HL-60/S4 (cell line): ENCODE measurements at regions not wholly inside any gene's neighbourhood (a gene's known extent, or its start where the extent isn't known, plus 50 kb on each side); places are given as distances from the start of the nearest gene placed in this dataset.

Experiments
- in situ Hi-C: fragments of 300-500 bp; cut with MboI; formaldehyde crosslinking; loops from 2 replicates; pipeline ENCODE4 v1.14.3; 2022; ENCODE audit warnings: low sequenced_read_pairs

DNA sequence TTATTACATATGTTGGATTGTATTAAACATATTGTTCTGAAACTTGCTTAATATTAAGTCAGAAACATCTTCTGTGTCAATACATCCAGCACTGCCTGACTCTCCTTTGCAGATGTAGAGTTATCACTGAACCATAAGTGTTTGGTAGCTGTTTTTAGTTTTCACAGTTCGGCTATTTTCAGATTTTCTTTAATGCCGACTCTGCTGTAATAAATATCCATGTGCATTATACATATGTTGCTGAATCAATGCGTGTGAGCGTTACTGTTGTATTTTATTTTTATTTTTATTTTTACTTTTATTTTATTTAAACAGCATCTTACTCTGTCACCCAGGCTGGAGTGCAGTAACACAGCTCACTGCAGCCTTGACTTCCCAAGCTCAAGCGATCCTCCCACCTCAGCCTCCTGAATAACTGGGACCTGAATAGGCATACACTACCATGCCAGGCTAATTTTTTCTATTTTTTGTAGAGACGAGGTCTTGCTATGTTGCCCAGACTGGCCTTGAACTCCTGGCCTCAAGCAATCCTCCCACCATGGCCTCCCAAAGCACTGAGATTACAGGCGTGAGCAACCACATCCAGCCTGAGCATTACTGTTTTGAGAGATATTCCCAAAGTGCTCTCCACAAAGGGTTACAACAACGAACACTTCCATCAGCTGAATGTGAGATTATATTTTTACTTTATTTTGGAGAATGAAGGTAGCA, 50.7 kb upstream of the NOCT start:
- in situ Hi-C loops: no loop called here

DNA sequence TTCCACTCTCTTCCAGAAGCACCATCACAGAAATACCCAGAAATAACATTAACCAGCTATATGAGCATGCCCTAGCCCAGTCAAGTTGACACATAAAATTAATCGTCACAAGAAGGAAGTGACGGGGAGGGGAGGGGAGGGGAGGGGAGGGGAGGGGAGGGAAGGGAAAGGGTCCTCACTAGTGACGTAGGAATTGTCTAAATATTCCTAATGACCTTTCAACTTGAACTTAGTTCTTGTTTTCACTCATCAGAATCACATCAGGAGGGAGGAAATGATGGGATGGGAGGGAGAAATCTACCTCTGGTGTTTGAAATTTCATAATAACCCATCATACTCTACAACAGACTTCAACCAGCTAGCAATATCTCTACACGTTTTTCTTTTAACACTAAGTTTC, 52.2 kb upstream of the NOCT start:
- in situ Hi-C loops: no loop called here

DNA sequence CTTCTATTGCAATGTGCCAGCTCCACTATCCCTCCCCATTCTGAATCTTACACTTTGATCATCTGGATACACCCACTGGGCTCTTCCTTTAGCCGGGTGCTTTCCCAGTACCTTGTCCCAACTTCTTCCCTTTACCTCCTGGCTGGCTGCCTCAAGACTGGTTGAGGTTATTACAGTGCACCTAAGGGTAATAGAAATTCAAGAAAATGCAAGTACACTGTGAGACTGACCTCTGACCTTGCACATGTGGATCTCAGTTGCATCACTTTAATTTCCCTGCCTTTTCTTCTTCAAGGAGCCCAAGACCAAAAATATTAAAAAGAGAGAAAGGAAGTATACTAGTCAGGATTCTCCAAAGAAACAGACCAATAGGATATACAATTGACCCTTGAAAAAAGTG, 53.9 kb upstream of the NOCT start:
- in situ Hi-C loops: no loop called here

DNA sequence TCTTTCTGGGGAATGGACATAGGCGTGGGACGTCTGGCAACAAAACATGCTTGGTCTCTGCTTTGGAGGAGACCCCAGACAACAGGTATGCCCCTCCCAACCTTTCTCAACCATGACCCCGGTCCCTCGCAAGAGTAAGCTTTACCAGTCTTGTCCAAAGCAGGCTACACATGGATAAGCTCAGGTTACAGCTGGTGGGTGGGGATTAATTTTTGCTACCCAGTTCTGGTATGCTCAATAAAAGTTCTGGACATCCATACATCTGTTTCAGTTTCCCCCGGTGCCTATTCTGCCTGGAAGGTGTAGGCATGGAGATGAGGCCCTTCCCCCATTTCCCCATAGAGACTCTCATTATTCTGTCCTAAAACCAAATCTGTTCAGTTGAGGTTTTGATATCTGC, 54.5 kb upstream of the NOCT start:
- in situ Hi-C loops: no loop called here

DNA sequence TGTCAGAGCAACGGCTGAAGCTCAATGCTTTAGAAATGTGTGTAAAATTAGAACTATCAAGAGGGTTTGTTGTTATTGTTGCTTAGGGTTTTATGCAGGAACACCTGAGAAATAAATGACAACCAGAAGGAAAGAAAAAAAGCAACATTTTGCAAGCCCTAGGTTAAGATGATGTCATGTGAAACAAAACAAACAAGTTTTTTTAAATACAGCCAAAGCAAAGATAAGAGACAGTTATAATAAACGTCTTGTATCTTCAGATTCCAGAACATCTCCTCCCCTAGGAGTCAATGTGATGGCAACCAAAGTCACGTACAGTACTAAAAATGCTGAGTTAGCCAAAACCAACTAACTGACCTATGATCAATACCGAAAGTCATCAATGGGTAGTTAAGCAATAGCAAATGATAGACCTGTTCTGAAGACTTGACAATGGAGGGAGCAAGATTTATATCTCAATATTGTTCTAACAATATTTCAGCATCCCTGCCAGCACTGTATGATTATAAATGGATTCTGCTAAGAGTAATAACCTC, 55.3 kb upstream of the NOCT start:
- in situ Hi-C loops: no loop called here

DNA sequence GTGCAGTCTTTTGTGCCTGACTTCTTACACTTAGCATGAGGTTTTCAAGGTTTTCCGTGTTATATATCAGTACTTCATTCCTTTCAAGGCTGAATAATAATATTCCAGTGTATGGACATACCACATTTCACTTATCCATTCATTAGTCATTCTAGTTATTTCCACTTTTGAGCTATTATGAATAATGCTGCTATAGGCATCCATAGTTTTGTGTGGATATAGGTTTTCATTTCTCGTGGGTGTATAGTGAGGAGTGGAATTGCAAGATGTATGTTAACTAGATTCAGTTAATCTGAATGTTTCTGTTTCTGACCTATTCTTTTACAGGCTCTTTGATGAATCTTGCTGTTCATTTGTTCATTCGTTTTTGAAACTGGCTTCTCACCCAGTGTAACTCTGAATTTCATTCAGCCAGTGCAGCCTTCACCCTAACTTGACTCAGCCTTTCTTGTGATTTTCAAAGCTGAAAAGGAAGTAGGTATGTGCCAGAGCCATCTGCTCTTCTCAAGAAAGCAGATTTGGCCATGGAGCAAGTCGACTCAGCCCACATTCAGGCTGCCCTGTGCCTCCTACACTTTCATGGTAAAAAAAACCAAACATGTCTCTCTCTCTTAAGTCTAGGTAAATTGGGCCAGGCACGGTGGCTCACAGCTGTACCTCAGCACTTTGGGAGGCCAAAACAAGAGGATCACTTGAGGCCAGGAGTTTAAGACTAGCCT, 56.3 kb upstream of the NOCT start:
- in situ Hi-C loops: no loop called here

DNA sequence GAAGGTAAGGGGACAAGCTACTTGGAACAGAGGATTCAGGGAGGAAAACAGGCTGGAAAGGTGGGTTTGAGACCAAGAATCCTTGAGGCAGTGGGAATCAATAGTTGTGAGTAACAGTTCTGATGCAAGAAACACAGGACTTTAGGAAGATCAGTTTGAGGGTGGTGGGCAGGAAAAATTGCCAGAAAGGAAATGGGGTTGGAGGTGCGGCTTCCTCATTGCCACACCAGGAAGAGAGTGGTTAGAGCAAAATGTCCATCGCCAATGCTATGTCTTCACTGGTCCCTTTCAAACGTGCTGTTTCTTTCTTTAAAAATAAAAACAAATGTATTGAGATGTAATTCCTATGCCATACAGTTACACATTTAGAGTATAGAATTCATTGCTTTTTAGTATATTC, 57.1 kb upstream of the NOCT start:
- in situ Hi-C loops: no loop called here

DNA sequence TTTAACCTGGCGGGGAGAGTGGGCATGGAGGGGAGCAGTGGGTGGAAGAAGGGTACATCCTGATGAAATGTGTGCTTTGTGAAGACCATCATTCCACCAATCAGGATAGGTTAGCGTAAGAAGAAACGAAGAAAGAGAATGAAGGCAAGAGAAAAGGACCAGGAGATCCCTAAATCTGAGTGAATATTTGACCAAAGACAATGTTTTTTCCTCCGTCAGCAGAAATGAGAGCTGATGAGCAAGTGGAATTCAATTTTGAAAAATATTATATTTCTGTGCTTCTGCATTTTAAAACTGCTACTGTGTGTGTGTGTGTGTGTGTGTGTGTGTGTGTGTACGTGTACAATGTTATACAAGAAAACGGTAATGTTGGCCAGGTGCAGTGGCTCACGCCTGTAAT, 58.3 kb upstream of the NOCT start:
- in situ Hi-C loops: no loop called here

DNA sequence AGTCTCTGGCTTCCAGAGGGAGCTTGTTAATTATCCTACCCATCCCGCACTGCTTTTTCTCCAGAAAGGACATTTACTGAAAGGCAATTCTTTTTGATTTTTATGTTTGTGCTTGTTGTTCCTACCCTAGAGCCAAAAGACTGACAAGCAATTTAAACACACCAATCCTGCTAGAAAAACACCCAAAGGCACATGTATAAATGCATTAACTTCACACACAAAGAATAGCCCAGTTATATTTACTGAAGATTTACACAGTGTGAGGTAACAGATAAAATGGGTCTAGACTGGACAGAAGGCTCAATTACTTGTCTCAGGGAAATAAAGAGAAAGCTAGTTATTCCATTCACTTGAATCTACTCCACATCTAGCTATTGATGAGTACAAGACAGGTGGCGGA, 61.2 kb upstream of the NOCT start:
- in situ Hi-C loops: no loop called here

DNA sequence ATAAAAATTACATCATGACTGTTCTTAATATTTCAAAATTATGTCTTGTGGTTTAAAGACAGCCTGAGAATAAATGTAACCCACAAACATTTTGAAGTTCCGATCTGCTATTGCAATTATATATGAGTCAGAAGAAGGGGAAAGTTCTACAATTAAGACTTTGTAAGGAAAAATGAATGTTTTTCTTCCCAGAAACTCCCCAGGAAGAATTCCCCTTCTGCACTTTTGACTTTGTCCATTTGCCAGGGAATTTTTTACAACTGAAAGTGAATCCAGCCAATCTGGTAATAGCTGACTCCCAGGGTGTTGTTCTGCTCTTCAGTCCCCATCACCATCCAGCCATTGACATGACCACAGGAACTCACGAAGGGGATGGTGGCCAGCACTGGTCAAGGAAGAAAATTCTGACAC, 61.6 kb upstream of the NOCT start:
- in situ Hi-C loops: no loop called here

DNA sequence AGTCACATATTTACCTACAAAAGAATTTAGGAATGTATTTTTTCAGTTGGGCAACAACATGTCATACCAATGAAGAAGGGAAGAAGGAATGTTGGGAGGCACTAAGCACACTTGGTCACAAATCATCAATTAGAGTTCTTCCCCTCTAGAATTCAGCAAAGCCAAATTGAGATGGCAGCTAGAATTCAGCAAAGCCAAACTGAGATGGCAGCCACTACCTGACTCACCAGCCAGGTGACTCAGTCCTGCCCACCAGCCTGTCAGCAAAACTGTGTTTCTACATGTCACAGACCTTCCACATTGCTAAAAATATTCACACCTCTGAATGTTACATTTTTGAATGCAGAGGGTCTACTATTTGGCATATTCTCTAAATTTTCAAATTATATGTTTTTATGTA, 63.2 kb upstream of the NOCT start:
- in situ Hi-C loops: no loop called here

DNA sequence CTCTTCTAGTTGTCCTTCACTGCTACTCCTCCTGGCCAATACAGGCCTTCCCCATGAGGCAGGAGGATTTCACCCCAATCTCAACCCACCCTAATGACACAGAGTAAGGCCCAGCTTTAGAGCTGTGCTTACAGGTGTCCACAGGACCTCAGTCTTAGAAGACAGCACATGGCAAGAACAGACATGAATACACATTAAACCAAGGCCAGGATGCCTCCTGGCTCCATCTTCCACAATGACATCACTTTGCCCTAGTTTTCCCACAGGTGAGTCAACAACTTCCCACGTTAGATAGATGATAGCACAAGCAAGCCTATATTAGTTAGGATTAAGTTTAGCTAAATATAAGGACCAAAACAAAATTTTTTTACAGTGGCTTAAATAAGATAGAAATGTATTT, 63.8 kb upstream of the NOCT start:
- in situ Hi-C loops: no loop called here

DNA sequence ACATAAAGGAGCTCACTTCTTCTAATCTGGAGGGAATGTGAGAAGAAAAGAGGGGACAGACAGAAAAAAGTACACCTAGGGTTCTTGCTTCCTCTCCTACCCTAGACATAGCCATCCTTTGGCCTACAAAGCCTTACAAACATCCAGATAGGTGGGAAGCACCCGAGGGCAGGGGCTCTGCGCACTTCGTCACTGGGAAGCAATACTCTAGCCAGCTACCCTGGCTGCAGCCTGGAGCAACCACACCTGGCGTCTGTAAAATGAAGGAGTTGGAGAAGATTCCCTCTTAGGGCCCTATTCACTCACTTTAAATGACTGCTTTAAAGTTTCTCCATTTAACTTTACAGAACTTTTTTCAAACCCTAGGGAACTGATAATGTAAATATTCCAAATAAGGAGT, 65.7 kb upstream of the NOCT start:
- in situ Hi-C loops: no loop called here

DNA sequence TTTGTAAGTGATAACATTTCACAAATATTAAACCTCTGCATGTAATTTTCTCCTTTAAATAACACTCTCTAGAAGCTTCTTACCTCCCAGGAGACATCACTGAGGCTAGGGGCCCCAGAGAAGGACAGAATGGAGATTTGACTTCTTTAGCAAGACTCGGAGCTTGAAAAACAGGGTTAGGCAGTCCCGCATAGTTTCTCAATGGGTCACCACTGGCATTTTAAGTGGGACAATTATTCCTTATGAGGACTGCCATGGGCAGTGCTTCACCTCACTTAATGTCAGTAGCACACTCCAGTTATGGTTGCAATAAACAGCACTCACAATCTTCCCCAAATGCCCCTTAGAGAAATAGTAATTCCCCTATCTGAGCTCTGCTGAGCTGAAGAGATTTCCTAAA, 66.7 kb upstream of the NOCT start:
- in situ Hi-C loops: no loop called here

DNA sequence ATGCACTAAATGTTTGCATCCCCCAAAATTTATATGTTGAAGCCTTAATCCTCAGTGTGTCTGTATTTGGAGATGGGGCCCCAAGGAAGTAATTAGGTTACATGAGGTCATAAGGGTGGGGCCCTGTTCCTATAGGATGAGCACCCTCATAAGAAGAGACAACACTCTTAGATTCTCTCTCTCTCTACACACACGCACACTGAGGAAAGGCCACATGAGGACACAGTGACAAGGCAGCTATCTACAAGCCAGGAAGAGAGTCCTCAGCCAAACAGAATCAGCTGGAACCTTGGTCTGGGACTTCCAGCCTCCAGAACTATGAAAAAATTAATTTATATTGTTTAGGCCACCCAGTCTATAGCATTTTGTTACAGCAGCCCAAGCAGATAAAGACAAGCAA, 69.3 kb upstream of the NOCT start:
- in situ Hi-C loops: no loop called here

DNA sequence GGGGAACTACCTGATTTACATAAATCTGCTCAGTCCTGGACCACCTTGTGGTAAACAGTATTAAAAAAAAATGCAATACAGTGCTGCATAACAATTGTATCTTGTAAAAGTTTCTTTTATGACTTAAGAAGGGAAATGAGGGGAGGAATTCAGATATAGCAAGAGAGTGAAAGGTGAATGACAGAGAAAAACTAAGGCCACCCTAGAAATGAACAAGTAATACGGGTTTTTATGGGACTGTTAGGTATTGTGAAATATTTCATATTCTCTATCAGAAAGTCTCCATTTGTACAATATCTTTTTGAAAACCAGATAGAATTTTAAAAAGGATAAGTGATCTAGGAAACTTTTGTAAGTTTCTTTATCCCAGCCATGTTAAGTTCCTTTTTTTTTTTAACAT, 69.7 kb upstream of the NOCT start:
- in situ Hi-C loops: no loop called here

DNA sequence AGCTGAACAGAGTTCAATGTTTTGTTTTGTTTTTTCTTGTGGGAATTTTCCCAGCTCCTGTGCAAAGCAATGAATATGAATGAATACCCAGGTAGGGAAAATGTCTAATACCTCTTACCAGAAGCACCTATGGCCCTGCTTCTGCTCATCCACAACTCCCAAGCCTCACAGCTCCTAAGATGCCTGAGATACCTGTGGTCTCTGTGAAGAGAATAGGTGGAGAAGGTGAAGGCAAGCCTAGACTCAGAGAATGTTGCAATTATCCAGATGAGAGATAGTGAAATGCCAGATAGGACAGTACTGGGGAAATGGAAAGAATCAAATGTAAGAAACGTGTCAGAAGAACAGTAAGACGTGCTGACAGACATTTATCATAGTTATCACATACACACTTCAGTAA, 70.2 kb upstream of the NOCT start:
- in situ Hi-C loops: no loop called here

DNA sequence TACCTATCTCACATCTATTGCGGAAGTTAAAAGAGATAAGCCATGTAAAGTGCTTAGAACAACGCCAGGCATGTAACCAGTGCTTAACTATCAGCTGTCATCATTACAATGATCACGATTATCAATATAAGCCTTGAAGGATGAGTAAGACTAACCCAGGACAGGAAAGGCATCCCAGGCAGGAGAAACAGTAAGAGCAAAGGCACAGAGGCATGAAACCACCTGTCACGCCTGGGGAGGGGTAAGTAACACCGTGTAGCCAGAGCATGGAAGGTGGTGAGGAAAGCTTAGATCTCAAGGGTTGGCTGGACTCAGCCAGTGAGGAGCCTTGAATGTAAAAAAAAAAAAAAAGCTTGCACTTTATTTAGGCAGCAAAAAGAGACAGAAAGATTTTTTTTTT, 71.7 kb upstream of the NOCT start:
- in situ Hi-C loops: no loop called here

DNA sequence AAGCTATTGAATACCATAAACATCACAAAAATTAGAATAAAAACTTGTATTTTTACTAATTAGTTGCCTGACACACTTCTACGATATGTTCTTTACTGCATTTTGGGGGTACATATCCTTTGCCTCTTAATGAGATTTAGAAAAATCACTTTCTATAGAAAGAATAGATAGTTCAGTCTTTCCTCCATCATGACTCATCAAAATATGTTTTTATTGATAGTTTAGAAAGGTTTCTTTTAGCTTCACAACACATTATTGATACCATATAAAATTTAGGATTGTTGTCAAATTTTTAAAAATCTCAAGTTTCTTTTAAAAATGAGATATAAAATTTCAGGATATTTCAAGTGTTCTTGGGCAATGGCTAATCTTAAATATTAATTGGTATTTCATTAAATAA, 74.5 kb upstream of the NOCT start:
- in situ Hi-C loops: no loop called here

DNA sequence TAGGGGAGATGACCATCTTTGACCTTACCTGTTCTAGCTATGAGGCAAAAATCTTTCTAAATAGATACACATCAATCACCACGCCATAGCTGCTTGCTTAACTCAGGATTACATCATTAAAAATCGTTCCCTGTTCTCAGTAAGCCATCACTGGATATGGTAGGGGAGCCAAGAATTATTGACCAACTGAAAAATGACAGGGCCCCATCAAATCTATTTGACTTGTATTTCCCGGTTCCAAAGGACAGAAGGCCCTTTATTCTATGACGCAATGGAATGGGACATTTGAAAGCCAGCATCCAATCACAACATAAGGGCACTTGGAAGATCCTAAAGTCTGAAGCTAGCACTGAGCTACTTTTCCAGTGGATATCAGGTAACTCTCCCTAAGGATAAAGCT, 75.6 kb upstream of the NOCT start:
- in situ Hi-C loops: no loop called here

DNA sequence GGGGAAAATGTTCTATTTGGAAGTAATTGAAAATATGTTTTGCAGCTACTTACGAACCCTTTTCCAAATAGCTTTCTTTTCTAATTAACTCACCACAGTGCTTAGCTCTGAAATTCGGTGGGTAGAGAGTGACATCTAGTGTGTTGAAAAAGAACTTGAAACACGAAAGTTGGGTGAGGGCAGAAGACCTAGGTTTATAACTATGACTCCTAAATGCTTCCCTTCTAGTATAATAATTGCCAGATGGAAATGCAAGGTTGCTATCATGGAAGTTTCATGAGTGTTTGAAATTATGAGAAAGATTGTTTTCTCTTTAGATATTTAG, 77.3 kb upstream of the NOCT start:
- in situ Hi-C loops: no loop called here

DNA sequence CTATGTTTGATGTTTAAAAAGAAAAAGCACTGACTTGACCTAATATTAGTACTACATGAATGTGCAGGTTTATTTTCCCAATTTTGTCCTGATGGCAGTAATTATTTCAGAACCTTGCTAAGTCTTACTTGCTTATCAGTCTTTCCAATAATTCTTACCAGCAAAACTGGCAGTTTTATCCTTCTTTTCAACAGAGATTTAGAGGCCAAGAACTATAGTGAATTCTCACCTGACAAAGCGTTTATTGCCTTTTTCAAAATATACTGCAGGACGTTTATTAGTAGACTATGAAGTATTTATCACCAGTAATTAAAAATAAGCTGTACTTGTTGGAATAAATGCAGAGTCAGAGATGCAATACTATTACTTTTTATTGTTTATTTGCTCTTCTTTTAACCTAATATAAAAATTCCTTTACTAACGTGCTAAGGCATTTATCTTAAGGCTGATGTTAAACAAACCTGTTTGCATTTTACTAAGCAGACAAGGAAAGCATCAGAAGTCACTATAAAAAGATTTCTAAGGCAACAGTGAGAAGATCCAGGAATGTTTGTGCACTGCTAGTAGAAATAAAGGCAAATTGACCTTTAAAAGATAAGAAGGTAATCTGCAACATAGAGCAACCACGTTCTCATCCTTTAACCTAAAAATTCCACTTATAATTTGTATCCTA, 80.3 kb upstream of the NOCT start:
- in situ Hi-C loops: no loop called here
